Common myeloid progenitor, CD34-positive (primary cell): ENCODE measurements at regions not wholly inside any gene's neighbourhood (a gene's known extent, or its start where the extent isn't known, plus 50 kb on each side); places are given as distances from the start of the nearest gene placed in this dataset.

Experiments
- CTCF ChIA-PET: fragments of 350-600 bp; sonication (Branson Sonifier 250); formaldehyde crosslinking; loops from one replicate; lab custom pipeline; 2021; ENCODE audit warnings: antibody characterized with exemption; lab: Charles Lee
- POLR2A ChIA-PET: fragments of 350-600 bp; sonication (Branson Sonifier 250); formaldehyde crosslinking; loops from one replicate; lab custom pipeline; 2021; ENCODE audit warnings: antibody characterized with exemption; lab: Charles Lee
- DNase-seq, 3 donors: peaks; one replicate each; pipeline versions ENCODE4 v3.0.0 to v3.0.0-alpha.2; 2013
- H3K27ac ChIP-seq, 2 experiments: 1 replicate in 1 of 2; 2 replicates in 1 of 2; pipeline ENCODE4 v1.7.0; 2013; ENCODE audit warnings: inconsistent platforms in 2 of 2, low read length in 2 of 2, mild to moderate bottlenecking in 2 of 2, low read depth in 1 of 2, moderate library complexity in 1 of 2; ENCODE audit not compliant: severe bottlenecking in 2 of 2, insufficient read depth in 1 of 2, poor library complexity in 1 of 2
- H3K27me3 ChIP-seq, 5 experiments: replicated peaks in 2 of 5; 1 replicate in 3 of 5; 2 replicates in 2 of 5; pipeline versions ENCODE4 v1.6.1 to v1.7.0; 2013; ENCODE audit warnings: low read length in 4 of 5, mild to moderate bottlenecking in 2 of 5, moderate library complexity in 2 of 5, inconsistent platforms in 1 of 5; ENCODE audit not compliant: insufficient read depth in 5 of 5, control insufficient read depth in 4 of 5
- H3K36me3 ChIP-seq, 4 experiments: 1 replicate in 2 of 4; 2 replicates in 2 of 4; pipeline versions ENCODE4 v1.6.1 to v1.7.0; 2013; ENCODE audit warnings: low read length in 3 of 4, control low read depth in 1 of 4, mild to moderate bottlenecking in 1 of 4; ENCODE audit not compliant: control insufficient read depth in 4 of 4, insufficient read depth in 4 of 4
- H3K4me1 ChIP-seq, 4 experiments: 1 replicate in 3 of 4; 2 replicates in 1 of 4; pipeline versions ENCODE4 v1.6.1 to v1.7.1; 2013; ENCODE audit warnings: low read length in 3 of 4, mild to moderate bottlenecking in 3 of 4, control low read depth in 1 of 4, inconsistent platforms in 1 of 4, moderate library complexity in 1 of 4; ENCODE audit not compliant: control insufficient read depth in 4 of 4, insufficient read depth in 4 of 4; ENCODE audit errors: control extremely low read depth in 1 of 4
- H3K4me3 ChIP-seq, 7 experiments: 1 replicate in 4 of 7; 2 replicates in 3 of 7; pipeline versions ENCODE4 v1.5.1 to v1.7.0; 2013; ENCODE audit warnings: mild to moderate bottlenecking in 7 of 7, low read length in 6 of 7, moderate library complexity in 6 of 7, inconsistent platforms in 2 of 7, low read depth in 2 of 7, control low read depth in 1 of 7; ENCODE audit not compliant: insufficient read depth in 4 of 7, control insufficient read depth in 1 of 7; ENCODE audit errors: extremely low read depth in 1 of 7
- H3K9me3 ChIP-seq, 5 experiments: 1 replicate in 4 of 5; 2 replicates in 1 of 5; pipeline versions ENCODE4 v1.6.1 to v1.7.1; 2013; ENCODE audit warnings: low read length in 4 of 5, mild to moderate bottlenecking in 2 of 5, inconsistent platforms in 1 of 5, low read depth in 1 of 5, moderate library complexity in 1 of 5; ENCODE audit not compliant: control insufficient read depth in 4 of 5, insufficient read depth in 2 of 5; ENCODE audit errors: control extremely low read depth in 1 of 5
- WGBS: methylation state at CpG from one replicate; pipeline ENCODE4 v1.1.5; 2013; ENCODE audit not compliant: insufficient coverage; 5-methylcytosine and 5-hydroxymethylcytosine counted together

- H3K27ac ChIP-seq = no peak overlapping the region
- H3K4me1 ChIP-seq = no peaks in the 10 kb centered on the region
- H3K9me3 ChIP-seq = peaks cover 0 to 1% (median 0%) of the 10 kb centered on the region in 5 experiments
- no peak overlapping the region for H3K4me3 ChIP-seq
- no peaks in the 10 kb centered on the region for H3K27me3 ChIP-seq
- CTCF ChIA-PET = no interaction called here
- no peak for DNase-seq
- POLR2A ChIA-PET = no interaction called here
- no peaks in the 10 kb centered on the region for H3K36me3 ChIP-seq
These were observed 89.2 kb upstream of the CCDC190 start for GRCh38 chr1:162950187-162950586.

GRCh38 chr1:162946701-162947100 lies 85.7 kb upstream of the CCDC190 start:
- ChIA-PET POLR2A (no interaction called here), CTCF (no interaction called here)
- H3K27ac ChIP-seq = no peak overlapping the region
- H3K4me3 ChIP-seq = no peak overlapping the region
- no peak for DNase-seq
- no peaks in the 10 kb centered on the region for H3K36me3 ChIP-seq
- H3K9me3 ChIP-seq = no peaks in the 10 kb centered on the region
- 100% methylated on average over 2 of the region's 4 CpGs for WGBS
- H3K4me1 ChIP-seq = no peaks in the 10 kb centered on the region
- peaks cover 0 to 14% (median 0%) of the 10 kb centered on the region in 5 experiments for H3K27me3 ChIP-seq

GRCh38 chr1:162944974-162945674 lies 84.1 kb upstream of the CCDC190 start:
- Histone ChIP-seq H3K36me3 (no peaks in the 10 kb centered on the region), H3K4me1 (no peaks in the 10 kb centered on the region), H3K4me3 (no peak overlapping the region), H3K27me3 (peaks cover 0 to 14% (median 4%) of the 10 kb centered on the region in 5 experiments), H3K27ac (no peak overlapping the region), H3K9me3 (no peaks in the 10 kb centered on the region)
- ChIA-PET CTCF (no interaction called here), POLR2A (no interaction called here)
- 89% methylated on average over 3 of the region's 5 CpGs for WGBS
- no peak for DNase-seq

GRCh38 chr1:162943622-162944021 lies 82.6 kb upstream of the CCDC190 start:
- ChIA-PET CTCF (no interaction called here), POLR2A (no interaction called here)
- Histone ChIP-seq H3K27ac (no peak overlapping the region), H3K36me3 (no peaks in the 10 kb centered on the region), H3K4me1 (no peaks in the 10 kb centered on the region), H3K27me3 (peaks cover 0 to 14% (median 4%) of the 10 kb centered on the region in 5 experiments), H3K4me3 (no peak overlapping the region), H3K9me3 (no peaks in the 10 kb centered on the region)
- no peak for DNase-seq

GRCh38 chr1:162942916-162943559 lies 82.1 kb upstream of the CCDC190 start:
- peaks cover 0 to 14% (median 4%) of the 10 kb centered on the region in 5 experiments for H3K27me3 ChIP-seq
- H3K9me3 ChIP-seq = no peaks in the 10 kb centered on the region
- CTCF ChIA-PET = no interaction called here
- no peaks in the 10 kb centered on the region for H3K36me3 ChIP-seq
- H3K27ac ChIP-seq = no peak overlapping the region
- no CpG with 5 or more reads among the region's 3 CpGs for WGBS
- no peaks in the 10 kb centered on the region for H3K4me1 ChIP-seq
- POLR2A ChIA-PET = no interaction called here
- H3K4me3 ChIP-seq = no peak overlapping the region
- no peak for DNase-seq

- H3K9me3 ChIP-seq = no peaks in the 10 kb centered on the region
- DNase-seq = no peak
- no peaks in the 10 kb centered on the region for H3K36me3 ChIP-seq
- CTCF ChIA-PET = interaction anchor here (1.0 kb wide), 1 partner anchor 10 kb away, joined by 3 read pairs; no protein-coding TSS in a partner anchor
- 89% methylated on average over 3 of the region's 3 CpGs for WGBS
- H3K4me1 ChIP-seq = no peaks in the 10 kb centered on the region
- peaks cover 0 to 14% (median 4%) of the 10 kb centered on the region in 5 experiments for H3K27me3 ChIP-seq
- POLR2A ChIA-PET = no interaction called here
- H3K27ac ChIP-seq = no peak overlapping the region
- no peak overlapping the region for H3K4me3 ChIP-seq
These were observed 80.0 kb upstream of the CCDC190 start for GRCh38 chr1:162941024-162941423.

GRCh38 chr1:162939035-162939434 lies 78.1 kb upstream of the CCDC190 start:
- Histone ChIP-seq H3K4me3 (no peak overlapping the region), H3K9me3 (no peaks in the 10 kb centered on the region), H3K4me1 (no peaks in the 10 kb centered on the region), H3K36me3 (no peaks in the 10 kb centered on the region), H3K27ac (no peak overlapping the region), H3K27me3 (peaks cover 0 to 20% (median 4%) of the 10 kb centered on the region in 5 experiments)
- DNase-seq = no peak
- POLR2A ChIA-PET = no interaction called here
- CTCF ChIA-PET = no interaction called here
- WGBS = 74% methylated on average over 3 of the region's 5 CpGs
